ENCODE measurements at regions not wholly inside any gene's neighbourhood (a gene's known extent, or its start where the extent isn't known, plus 50 kb on each side); places are given as distances from the start of the nearest gene placed in this dataset.

DNA sequence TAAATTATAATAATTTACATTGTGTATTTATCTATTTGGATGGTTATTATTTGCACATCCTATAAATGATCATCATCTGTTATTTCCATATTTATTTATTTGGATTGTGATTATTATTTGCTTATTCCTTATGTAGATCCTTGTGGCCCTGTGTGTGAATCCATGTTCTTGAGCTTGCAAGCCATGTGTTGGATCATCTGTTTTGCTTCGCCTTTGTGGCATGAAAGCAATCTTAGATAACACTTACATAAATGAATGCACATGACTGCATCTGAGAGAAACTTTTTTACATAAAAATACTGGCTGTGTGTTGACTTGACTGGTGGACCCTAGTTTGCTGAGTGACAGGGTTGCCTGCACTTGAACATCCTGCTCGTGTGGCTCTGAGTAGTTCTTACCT is 1024.5 kb upstream of the RBFOX1 start:
- WGBS, 2 donors: 65% methylated on average over 2 of the region's 2 CpGs
- Histone ChIP-seq H3K4me1 (no peaks in the 10 kb centered on the region), H3K4me3 (no peak overlapping the region), H3K9me3 (no peaks in the 10 kb centered on the region), H3K27me3 (no peaks in the 10 kb centered on the region), H3K36me3 (no peaks in the 10 kb centered on the region), H3K27ac (no peak overlapping the region)
- no peak for ATAC-seq (ENCODE audit: low FRiP score in 2 of 2)
- no peak for DNase-seq
- no peak for TF ChIP-seq EP300 (IDR thresholded peaks at IDR 0.05)
- TF ChIP-seq POLR2A (IDR thresholded peaks at IDR 0.05): no peak
- no peak for TF ChIP-seq POLR2AphosphoS5 (IDR thresholded peaks at IDR 0.05)
- TF ChIP-seq, protein P1, sequence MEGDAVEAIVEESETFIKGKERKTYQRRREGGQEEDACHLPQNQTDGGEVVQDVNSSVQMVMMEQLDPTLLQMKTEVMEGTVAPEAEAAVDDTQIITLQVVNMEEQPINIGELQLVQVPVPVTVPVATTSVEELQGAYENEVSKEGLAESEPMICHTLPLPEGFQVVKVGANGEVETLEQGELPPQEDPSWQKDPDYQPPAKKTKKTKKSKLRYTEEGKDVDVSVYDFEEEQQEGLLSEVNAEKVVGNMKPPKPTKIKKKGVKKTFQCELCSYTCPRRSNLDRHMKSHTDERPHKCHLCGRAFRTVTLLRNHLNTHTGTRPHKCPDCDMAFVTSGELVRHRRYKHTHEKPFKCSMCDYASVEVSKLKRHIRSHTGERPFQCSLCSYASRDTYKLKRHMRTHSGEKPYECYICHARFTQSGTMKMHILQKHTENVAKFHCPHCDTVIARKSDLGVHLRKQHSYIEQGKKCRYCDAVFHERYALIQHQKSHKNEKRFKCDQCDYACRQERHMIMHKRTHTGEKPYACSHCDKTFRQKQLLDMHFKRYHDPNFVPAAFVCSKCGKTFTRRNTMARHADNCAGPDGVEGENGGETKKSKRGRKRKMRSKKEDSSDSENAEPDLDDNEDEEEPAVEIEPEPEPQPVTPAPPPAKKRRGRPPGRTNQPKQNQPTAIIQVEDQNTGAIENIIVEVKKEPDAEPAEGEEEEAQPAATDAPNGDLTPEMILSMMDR (IDR thresholded peaks at IDR 0.05): no peak

DNA sequence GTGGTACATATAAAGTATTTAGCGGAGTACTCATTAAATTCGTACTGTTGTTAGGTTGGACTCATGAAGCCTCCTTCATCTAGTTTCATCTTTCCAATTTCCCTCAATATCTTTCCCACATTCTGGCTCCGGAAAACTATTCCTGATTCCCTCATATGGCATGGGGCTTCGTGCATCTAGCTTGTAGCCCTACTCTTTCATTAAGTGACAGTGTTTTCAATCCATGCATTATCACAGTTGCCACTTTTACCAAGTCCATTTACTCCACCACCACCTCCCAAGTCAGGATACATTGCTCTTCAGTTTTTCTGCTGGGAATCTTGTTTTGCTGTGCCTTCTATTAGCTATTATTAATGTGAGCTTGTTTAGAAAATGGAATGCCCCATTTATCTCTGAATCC is 1032.1 kb upstream of the RBFOX1 start:
- TF ChIP-seq, protein P1 (IDR thresholded peaks at IDR 0.05): no peak
- TF ChIP-seq POLR2A (IDR thresholded peaks at IDR 0.05) (no peak), EP300 (IDR thresholded peaks at IDR 0.05) (no peak), POLR2AphosphoS5 (IDR thresholded peaks at IDR 0.05) (no peak)
- Histone ChIP-seq H3K27ac (no peak overlapping the region), H3K36me3 (no peaks in the 10 kb centered on the region), H3K4me1 (no peaks in the 10 kb centered on the region), H3K9me3 (peaks cover 0 to 9% (median 8%) of the 10 kb centered on the region in 4 donors), H3K27me3 (no peaks in the 10 kb centered on the region), H3K4me3 (no peak overlapping the region)
- WGBS, 2 donors: 88 to 90% methylated on average over 4 of the region's 4 CpGs
- DNase-seq (no peak), ATAC-seq (ENCODE audit: low FRiP score in 2 of 2) (no peak)

DNA sequence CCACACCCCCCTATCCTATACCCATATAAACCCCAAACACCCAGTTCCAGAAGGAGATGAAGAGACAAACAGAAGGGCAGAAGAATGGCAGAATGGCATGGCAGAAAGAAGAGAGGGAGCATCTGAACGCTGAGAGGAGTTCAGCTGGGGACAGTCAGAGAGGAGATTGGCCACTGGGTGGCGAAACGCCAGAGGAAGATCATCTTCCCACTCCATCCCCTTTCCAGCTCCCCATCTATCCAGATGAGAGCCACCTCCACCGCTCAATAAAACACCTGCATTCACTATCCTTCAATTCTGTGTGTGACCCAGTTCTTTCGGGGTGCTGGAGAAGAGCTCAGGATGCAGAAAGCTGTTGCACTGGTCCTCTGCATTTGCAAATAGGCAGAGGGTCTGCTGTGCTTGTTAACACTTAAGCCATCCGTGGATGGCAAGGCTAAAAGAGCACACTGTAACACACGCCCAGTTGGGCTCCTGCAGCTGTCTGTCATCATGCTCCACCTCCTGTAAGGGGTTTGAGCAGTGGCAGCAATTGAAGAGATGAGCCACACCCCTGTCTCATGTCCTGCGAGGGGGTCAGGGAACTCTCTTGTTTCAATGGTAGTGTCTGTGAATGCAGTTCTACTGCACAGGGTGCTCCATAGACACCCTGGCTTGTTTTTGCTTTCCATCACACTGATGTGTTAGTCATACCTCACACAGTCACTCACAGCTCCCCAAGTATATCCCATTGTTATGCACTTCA is 1034.8 kb upstream of the RBFOX1 start:
- no peak for DNase-seq
- whole genome bisulfite sequencing, 2 donors: 63 to 81% methylated on average over 7 to 8 of the region's 8 CpGs
- no peak overlapping the region for H3K4me3 ChIP-seq

DNA sequence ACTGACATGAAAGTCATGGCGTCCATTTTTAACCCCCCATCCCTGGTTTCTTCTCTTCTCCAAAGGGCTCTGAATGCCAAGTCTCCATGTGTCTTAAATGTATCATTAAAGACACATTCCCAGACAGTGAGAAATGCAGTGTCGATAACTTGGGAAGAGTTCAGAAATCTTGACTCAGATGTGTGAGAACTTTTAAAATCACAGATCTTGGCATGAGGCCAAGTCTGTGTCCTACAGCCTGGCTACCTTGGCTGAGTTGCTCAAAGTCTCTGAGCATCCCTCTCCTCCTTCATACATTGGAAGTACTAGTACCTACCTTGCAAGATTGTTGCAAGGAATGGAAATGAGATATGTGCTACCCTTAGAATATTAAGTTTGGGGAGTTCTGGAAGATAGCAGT is 1046.5 kb upstream of the RBFOX1 start:
- Histone ChIP-seq H3K27me3 (no peaks in the 10 kb centered on the region), H3K4me1 (no peaks in the 10 kb centered on the region)

More for the DNA sequence above, 1034.8 kb upstream of the RBFOX1 start:
- Histone ChIP-seq H3K27me3 (no peaks in the 10 kb centered on the region), H3K36me3 (no peaks in the 10 kb centered on the region), H3K27ac (no peak overlapping the region), H3K4me1 (no peaks in the 10 kb centered on the region), H3K9me3 (peaks cover 0 to 9% (median 8%) of the 10 kb centered on the region in 4 donors)
- ATAC-seq (ENCODE audit: low FRiP score in 2 of 2): no peak
- no peak for TF ChIP-seq POLR2A (IDR thresholded peaks at IDR 0.05)
- no peak for TF ChIP-seq POLR2AphosphoS5 (IDR thresholded peaks at IDR 0.05)
- TF ChIP-seq, protein P1 (IDR thresholded peaks at IDR 0.05): no peak
- TF ChIP-seq EP300 (IDR thresholded peaks at IDR 0.05): no peak

More for the DNA sequence above, 1046.5 kb upstream of the RBFOX1 start:
- Histone ChIP-seq H3K27ac (no peak overlapping the region), H3K4me3 (no peak overlapping the region), H3K9me3 (no peaks in the 10 kb centered on the region), H3K36me3 (no peaks in the 10 kb centered on the region)
- DNase-seq (no peak), ATAC-seq (ENCODE audit: low FRiP score in 2 of 2) (no peak)
- TF ChIP-seq, protein P1 (IDR thresholded peaks at IDR 0.05): no peak
- TF ChIP-seq EP300 (IDR thresholded peaks at IDR 0.05) (no peak), POLR2AphosphoS5 (IDR thresholded peaks at IDR 0.05) (no peak), POLR2A (IDR thresholded peaks at IDR 0.05) (no peak)
- 85 to 98% methylated on average over 2 of the region's 2 CpGs for WGBS, 2 donors
